Stomach smooth muscle (tissue), 2 donors: ENCODE measurements at regions not wholly inside any gene's neighbourhood (a gene's known extent, or its start where the extent isn't known, plus 50 kb on each side); places are given as distances from the start of the nearest gene placed in this dataset.
A peak's percentile ranks its signal among the peaks of the same experiment; 100 is the strongest.
"Not testable (repeated sequence)": the region's sequence is repeated elsewhere in the genome, so short reads cannot be mapped to it uniquely, and the experiment has no call there.

Experiments
- H3K27ac ChIP-seq: one replicate; pipeline ENCODE4 v1.7.0; 2013; ENCODE audit warnings: mild to moderate bottlenecking, low read length, inconsistent platforms
- H3K27me3 ChIP-seq, 2 donors: one replicate each; pipeline ENCODE4 v1.7.0; 2013; ENCODE audit warnings: low read length in 2 of 2; ENCODE audit not compliant: insufficient read depth in 2 of 2, control insufficient read depth in 1 of 2
- H3K36me3 ChIP-seq, 2 donors: one replicate each; pipeline ENCODE4 v1.7.0; 2013; ENCODE audit warnings: low read length in 2 of 2; ENCODE audit not compliant: control insufficient read depth in 2 of 2, insufficient read depth in 2 of 2
- H3K4me1 ChIP-seq: one replicate; pipeline ENCODE4 v1.7.0; 2013; ENCODE audit warnings: low read length; ENCODE audit not compliant: control insufficient read depth, insufficient read depth
- H3K4me3 ChIP-seq, 2 donors: one replicate each; pipeline ENCODE4 v1.7.0; 2013; ENCODE audit warnings: low read length in 2 of 2
- H3K9ac ChIP-seq, 2 donors: one replicate each; pipeline ENCODE4 v1.7.0; 2013; ENCODE audit warnings: low read length in 2 of 2, mild to moderate bottlenecking in 1 of 2
- H3K9me3 ChIP-seq, 2 donors: one replicate each; pipeline ENCODE4 v1.7.0; 2013; ENCODE audit warnings: low read length in 2 of 2; ENCODE audit not compliant: control insufficient read depth in 2 of 2
- donor health status: healthy.
- donor health status: Pancreatic carcinoma.

GRCh38 chr7:69078997-69079769 lies 519.1 kb upstream of the AUTS2 start:
- no peak overlapping the region for H3K27ac ChIP-seq
- H3K9me3 ChIP-seq = no peaks in the 10 kb centered on the region
- peaks cover 10% of the 10 kb centered on the region for H3K4me1 ChIP-seq
- H3K36me3 ChIP-seq = no peaks in the 10 kb centered on the region
- peak overlapping the region; percentile 22 to 49 for H3K4me3 ChIP-seq
- no peaks in the 10 kb centered on the region for H3K27me3 ChIP-seq
- H3K9ac ChIP-seq = no peak overlapping the region

- not testable (repeated sequence) for H3K9ac ChIP-seq, H3K4me1 ChIP-seq, H3K9me3 ChIP-seq, H3K36me3 ChIP-seq, H3K27ac ChIP-seq, H3K4me3 ChIP-seq, H3K27me3 ChIP-seq
Observed at GRCh38 chr7:69087281-69087680, 511.0 kb upstream of the AUTS2 start.

- no peaks in the 10 kb centered on the region for H3K27me3 ChIP-seq
- no peak overlapping the region for H3K27ac ChIP-seq
- no peaks in the 10 kb centered on the region for H3K36me3 ChIP-seq
- no peaks in the 10 kb centered on the region for H3K4me1 ChIP-seq
- no peak overlapping the region for H3K4me3 ChIP-seq
- H3K9ac ChIP-seq = no peak overlapping the region
- H3K9me3 ChIP-seq = no peaks in the 10 kb centered on the region
Observed at GRCh38 chr7:69088185-69088584, 510.1 kb upstream of the AUTS2 start.

GRCh38 chr7:69090936-69091335 lies 507.3 kb upstream of the AUTS2 start:
- H3K27ac ChIP-seq = no peak overlapping the region
- no peaks in the 10 kb centered on the region for H3K36me3 ChIP-seq
- H3K9me3 ChIP-seq = peaks cover 0 to 6% of the 10 kb centered on the region in 2 donors
- no peaks in the 10 kb centered on the region for H3K27me3 ChIP-seq
- H3K4me1 ChIP-seq = no peaks in the 10 kb centered on the region
- H3K4me3 ChIP-seq = no peak overlapping the region
- H3K9ac ChIP-seq = no peak overlapping the region

GRCh38 chr7:69091521-69091920 lies 506.8 kb upstream of the AUTS2 start:
- Histone ChIP-seq H3K9me3 (peaks cover 0 to 6% of the 10 kb centered on the region in 2 donors), H3K27me3 (no peaks in the 10 kb centered on the region), H3K9ac (no peak overlapping the region), H3K4me3 (no peak overlapping the region), H3K27ac (no peak overlapping the region), H3K4me1 (no peaks in the 10 kb centered on the region), H3K36me3 (no peaks in the 10 kb centered on the region)

- H3K27me3 ChIP-seq = no peaks in the 10 kb centered on the region
- H3K4me3 ChIP-seq = no peak overlapping the region
- no peak overlapping the region for H3K9ac ChIP-seq
- no peaks in the 10 kb centered on the region for H3K36me3 ChIP-seq
- H3K27ac ChIP-seq = no peak overlapping the region
- no peaks in the 10 kb centered on the region for H3K4me1 ChIP-seq
- H3K9me3 ChIP-seq = peaks cover 0 to 6% of the 10 kb centered on the region in 2 donors
Observed at GRCh38 chr7:69095127-69095526, 503.1 kb upstream of the AUTS2 start.

- Histone ChIP-seq H3K9ac (no peak overlapping the region), H3K36me3 (no peaks in the 10 kb centered on the region)
Observed at GRCh38 chr7:69095649-69096048, 502.6 kb upstream of the AUTS2 start.

GRCh38 chr7:69104023-69104422 lies 494.3 kb upstream of the AUTS2 start:
- H3K4me1 ChIP-seq = peaks cover 2% of the 10 kb centered on the region
- H3K36me3 ChIP-seq = no peaks in the 10 kb centered on the region
- H3K27me3 ChIP-seq = no peaks in the 10 kb centered on the region
- H3K9me3 ChIP-seq = no peaks in the 10 kb centered on the region
- H3K27ac ChIP-seq = no peak overlapping the region
- no peak overlapping the region for H3K9ac ChIP-seq
- no peak overlapping the region for H3K4me3 ChIP-seq

More at GRCh38 chr7:69095649-69096048, 502.6 kb upstream of the AUTS2 start:
- H3K27ac ChIP-seq = no peak overlapping the region
- no peaks in the 10 kb centered on the region for H3K27me3 ChIP-seq
- no peaks in the 10 kb centered on the region for H3K4me1 ChIP-seq
- H3K4me3 ChIP-seq = no peak overlapping the region
- peaks cover 0 to 6% of the 10 kb centered on the region in 2 donors for H3K9me3 ChIP-seq

GRCh38 chr7:69105092-69105491 lies 493.2 kb upstream of the AUTS2 start:
- no peaks in the 10 kb centered on the region for H3K9me3 ChIP-seq
- no peak overlapping the region for H3K27ac ChIP-seq
- H3K4me3 ChIP-seq = no peak overlapping the region
- H3K27me3 ChIP-seq = no peaks in the 10 kb centered on the region
- peaks cover 4% of the 10 kb centered on the region for H3K4me1 ChIP-seq
- H3K9ac ChIP-seq = no peak overlapping the region
- no peaks in the 10 kb centered on the region for H3K36me3 ChIP-seq

GRCh38 chr7:69105981-69106380 lies 492.3 kb upstream of the AUTS2 start:
- Histone ChIP-seq H3K36me3 (no peaks in the 10 kb centered on the region), H3K4me1 (peaks cover 4% of the 10 kb centered on the region), H3K27ac (no peak overlapping the region), H3K9me3 (no peaks in the 10 kb centered on the region), H3K4me3 (no peak overlapping the region), H3K27me3 (no peaks in the 10 kb centered on the region), H3K9ac (no peak overlapping the region)

GRCh38 chr7:69106449-69106848 lies 491.8 kb upstream of the AUTS2 start:
- H3K9me3 ChIP-seq, H3K4me3 ChIP-seq, H3K4me1 ChIP-seq, H3K27ac ChIP-seq, H3K27me3 ChIP-seq, H3K9ac ChIP-seq, H3K36me3 ChIP-seq: not testable (repeated sequence)
